LHCN-M2 (cell line): ENCODE measurements at regions not wholly inside any gene's neighbourhood (a gene's known extent, or its start where the extent isn't known, plus 50 kb on each side); places are given as distances from the start of the nearest gene placed in this dataset.

ENCODE experiments used
- DNase-seq: peaks from one replicate; pipeline ENCODE4 v3.0.0-alpha.2; 2012; ENCODE audit warnings: low read depth

DNA sequence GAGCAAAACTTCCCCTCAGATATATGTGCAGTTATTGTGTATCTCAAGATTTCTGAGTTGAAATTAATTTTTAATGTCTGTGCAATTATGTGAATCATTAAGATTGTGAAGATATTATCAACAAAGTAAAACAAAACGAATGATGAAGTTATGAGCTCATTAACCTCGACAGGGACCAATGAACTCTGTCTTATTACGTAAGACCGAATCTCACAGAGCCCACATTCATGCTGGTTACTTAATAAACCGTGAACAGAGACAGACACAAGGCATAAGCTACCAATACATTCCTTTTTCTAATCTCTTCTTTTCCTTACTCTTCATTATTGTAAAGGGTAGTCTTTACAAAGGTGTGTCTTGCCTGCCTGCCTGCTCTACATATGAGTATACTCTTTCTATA lies 568.7 kb downstream of the RPS29 start:
- DNase-seq: no peak

DNA sequence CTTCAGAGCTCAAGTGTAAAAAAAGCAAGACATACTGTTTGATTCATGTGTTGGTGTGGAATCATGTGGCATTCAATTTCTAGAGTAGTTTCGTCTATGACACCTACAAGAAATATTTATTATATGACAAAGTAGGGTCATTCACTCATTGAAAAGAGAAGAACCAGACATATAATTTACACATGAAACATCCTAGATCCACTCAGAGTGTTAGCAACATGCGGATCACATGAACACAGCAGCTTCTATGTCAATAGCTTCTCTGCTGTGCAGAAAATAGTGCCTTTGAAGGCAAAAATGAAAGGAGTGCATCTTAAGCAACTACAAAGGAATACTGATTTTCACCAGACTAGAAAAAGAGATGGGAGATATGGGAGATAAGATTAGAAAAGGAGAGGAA lies 569.8 kb downstream of the RPS29 start:
- DNase-seq: no peak

DNA sequence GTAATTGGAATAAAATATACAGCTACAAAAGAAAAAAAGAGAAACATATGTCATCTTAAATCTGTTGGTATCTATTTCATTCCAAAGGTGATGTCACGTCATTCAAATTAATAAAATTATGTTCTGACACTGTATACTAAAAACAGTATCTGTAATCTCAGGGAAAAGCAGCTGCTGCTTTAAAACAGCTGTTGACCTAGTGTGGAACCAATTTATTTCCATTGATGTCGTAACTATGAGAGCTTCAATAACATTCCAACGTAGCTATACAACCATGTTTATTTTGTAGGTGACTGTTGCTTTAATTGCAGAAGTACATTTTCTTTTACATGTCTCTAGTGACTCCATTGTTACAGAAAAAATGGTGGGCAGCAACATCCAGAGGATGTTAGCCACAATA lies 571.7 kb downstream of the RPS29 start:
- DNase-seq: no peak

DNA sequence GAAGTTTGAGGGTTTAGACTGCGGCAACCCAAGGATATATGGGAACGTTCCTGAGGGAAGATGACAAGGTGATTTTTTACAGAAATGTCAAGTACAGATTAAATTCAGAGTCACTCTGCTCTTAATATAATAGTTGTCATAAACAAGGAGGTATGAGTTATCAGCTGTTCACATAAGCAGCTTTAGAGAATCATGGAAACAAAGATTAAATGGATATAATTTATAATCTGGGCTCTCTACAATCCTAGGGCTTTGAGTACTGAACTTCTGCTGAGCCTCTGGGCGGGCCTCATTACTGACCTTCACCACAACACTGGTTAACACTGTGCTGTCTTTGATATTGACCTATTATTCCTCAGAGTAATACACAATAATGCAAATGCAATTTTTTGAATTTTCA lies 577.8 kb downstream of the RPS29 start:
- DNase-seq: no peak

DNA sequence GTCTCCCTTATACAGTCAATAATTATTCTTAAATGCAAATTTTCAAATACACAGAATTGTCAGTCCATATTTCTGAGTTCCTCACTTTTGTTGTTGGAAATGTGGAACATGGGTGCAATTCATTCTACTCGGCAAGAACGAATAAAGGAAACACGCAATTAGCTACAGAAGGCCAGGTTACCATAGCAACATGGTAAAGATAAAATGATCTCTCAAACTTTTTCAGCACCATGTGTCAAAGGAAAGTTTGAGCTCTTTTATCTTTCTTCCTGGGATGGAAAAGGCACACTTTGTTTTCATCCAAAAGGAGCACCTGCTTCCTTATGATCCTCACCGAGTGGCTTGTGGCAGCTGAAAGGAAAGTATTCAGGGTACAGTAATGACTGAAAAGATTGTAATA lies 595.0 kb downstream of the RPS29 start:
- no peak for DNase-seq

DNA sequence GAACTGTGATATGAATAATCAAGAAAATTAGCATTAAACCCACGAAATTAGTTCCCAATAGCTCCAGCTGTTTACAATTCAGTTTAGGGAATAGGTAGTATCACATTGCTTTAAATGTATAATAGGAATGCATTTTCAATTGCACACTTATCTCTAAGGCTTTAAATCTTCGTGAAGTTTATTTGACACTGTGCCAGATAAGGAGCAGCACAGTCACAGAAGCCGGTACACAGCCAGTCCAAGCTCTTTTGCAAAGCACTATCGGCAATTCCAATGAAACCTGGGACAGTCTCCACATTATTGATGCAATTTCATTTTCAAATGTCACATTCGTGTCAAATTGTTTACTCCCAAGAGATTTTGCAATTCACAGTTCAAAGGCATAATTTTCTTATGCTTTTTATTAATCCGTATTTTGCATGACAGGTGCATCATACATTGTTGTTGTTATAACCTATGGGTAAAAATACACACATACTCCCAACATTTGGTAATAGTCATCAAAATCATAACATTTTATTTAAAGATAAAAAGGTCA lies 602.8 kb downstream of the RPS29 start:
- no peak for DNase-seq

DNA sequence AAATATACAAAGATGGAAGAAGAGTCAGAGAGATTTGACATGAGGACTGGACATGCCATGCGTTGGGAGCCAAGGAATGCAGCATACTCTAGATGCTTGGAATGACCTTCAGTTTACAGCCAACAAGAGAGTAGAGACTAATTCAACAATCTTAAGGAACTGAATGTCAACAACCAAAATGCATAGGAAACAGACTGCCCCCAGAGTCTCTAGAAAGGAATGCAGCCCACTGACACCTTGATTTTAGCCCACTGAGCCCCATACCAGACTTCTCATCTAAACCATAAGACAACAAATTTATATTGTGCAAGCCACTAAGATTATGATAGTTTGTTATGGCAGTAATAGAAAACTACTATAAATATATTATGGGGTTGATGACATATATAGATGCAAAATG lies 611.2 kb downstream of the RPS29 start:
- DNase-seq: no peak

DNA sequence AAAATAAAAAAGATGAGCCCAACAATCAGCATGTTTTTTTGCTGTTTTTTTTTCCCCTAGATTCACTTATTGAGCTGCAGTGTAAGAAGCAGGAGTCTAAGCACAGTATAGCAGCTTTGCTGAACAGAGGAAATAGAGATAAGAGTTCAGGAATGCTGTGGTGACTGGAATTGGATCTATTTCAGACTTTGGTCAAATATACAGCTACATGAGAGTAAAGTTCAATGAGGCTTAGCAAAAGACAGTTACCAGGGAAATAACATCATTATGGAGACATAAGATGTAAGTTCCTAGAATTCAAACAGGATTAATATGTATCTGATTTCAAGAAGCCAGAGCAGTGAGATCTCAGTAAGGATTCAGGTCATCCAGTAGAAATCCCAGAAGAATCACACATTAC lies 613.0 kb downstream of the RPS29 start:
- no peak for DNase-seq

DNA sequence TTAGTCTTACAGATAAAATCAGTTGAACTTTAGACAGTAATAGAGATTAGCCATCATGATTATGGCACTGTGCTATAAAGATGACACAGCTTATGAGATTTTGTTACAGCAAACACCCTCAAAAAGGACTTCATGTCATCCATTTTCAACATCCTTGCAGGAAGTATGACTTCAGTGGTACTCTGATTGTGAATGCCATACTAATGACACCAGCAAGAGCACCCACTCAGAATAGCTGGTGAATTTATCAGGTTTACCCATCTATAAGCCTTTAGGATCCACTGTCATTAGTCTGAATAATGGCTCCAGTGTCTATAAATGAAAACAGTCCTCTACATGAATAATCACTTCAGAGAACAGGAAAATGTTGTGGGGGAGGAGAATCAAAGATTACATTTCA lies 615.2 kb downstream of the RPS29 start:
- DNase-seq: no peak

DNA sequence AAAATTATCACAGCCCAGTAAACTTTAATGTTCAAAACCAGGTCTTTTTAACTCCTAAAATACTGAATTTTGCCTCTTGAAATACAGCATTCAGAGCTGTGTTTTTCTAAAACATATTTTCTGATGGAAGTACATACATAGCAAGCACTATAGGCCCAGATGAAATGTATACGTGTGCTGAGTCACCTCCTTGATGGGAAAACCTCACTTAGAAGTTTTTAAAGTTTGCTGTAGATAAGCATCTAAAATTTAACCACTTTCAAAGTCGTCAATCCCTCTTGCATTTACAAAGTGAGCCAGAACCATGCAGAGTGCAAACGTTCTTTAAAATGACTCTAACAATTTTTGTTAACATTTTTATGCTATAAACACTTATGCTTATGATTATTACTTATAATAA lies 618.8 kb downstream of the RPS29 start:
- no peak for DNase-seq

DNA sequence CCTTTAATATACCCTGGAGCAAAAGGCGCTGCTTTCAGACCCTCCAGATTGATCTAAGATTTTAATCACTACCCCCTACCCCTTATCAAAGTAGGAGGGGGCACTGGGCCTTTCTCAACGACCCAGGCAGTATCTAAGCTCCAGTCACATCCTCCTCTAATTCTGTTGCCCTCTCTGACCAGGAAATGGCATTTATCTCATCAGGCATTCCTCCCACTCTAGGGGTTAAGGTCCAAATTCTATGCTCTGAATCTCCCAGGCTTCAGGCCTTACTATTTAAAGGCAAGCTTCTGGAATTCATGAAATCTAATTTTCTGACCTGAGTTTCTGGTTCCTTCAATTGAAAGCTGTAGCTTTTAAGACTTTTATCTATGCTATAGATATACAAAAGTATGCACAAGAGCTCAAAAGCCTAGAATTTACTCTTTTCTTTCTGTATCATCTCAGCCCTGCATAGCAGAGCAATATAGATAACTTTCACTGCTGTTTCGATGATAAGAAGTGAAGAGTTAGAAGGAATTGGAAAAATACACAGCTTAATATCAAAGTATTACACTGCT lies 622.9 kb downstream of the RPS29 start:
- no peak for DNase-seq

DNA sequence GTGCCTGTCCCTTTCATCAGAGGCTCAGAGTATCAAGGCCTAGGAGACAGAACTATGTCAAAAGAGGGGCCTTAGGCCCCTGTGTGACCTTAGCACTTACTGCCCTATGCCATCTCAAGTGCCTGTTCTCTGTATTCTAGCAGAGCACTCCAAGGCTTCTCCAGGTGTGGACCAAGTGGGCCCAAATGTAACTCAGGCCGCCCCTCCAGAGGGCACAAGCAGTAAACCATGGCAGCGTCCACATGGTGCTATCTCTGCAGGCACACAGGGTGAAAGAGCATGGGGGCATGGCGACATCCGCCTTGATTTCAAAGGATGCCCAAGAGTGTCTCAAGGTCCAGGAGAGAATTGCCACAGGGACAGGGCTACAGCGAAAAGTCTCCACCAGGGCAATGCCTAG lies 628.7 kb downstream of the RPS29 start:
- DNase-seq: no peak

DNA sequence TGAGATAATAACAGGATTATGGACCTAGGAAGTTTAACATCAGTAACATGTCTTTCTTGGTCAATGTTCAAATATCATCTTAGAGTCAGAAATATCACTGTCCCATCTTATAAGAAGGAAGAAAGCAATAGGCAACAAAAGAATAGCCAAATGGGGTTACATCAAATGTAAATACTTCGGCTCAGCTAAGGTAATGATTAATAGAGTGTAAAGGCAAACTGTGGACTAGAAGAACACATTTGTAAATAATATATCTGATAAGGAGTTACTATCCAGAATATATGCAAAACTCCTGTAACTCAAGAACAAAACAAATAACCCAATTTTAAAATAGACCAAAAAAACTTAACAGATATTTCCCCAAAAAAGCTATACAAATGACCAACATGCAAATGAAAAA lies 630.3 kb downstream of the RPS29 start:
- no peak for DNase-seq

DNA sequence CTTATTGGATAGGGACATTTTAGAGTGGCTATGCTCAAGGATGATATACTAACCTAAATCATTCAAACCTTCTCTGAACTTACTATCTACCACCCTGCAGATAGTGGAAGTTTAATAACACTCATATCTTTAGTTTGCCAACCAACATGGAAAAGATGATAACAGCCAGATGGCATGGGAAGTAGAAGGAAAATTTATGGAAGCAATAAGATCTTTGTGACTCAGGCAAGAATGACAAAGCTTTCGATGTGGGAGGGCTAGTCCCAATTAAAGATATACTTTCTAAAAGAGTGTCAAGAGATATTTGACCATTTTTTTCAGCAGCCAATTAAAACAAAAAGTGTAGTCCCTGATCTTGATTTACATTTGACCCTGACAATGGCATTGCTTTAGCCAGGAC lies 631.7 kb downstream of the RPS29 start:
- DNase-seq: no peak

DNA sequence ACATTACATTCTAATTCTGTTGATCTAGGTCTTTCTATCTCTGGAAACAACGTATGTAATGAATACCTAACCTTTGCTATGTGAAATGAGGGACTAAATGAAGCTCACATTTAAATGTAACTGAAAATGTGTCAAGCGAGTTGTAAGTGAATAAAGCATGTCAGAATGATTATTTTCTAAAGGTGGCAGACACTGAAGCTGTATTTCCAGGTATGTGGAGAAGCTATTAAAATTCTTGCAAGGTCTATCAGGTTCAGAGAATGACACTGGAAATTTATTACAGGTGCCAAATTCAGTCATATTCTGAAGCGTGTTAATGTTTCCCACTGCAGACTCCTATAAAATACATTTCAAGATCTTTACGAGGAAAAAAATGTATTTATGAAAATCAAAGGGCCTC lies 641.4 kb downstream of the RPS29 start:
- no peak for DNase-seq

DNA sequence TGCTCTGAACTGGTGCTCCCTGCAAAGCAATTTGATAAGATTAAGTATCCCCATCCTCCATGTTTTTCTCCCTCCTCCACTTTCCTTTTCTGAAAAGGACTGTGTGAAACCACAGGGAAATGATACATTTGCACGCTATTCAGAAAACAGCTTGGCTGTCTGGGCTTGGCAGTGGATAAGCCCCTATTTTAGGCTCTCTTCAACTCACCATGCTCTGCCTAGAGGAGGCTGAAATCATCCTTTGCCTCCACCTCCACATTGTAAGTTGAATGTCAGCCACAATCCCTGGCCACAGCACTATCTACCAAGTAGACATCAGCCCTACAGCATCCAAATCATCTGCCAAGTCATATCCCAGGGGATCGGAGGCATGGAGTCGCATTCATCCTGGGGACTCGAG lies 642.3 kb downstream of the RPS29 start:
- DNase-seq: no peak

DNA sequence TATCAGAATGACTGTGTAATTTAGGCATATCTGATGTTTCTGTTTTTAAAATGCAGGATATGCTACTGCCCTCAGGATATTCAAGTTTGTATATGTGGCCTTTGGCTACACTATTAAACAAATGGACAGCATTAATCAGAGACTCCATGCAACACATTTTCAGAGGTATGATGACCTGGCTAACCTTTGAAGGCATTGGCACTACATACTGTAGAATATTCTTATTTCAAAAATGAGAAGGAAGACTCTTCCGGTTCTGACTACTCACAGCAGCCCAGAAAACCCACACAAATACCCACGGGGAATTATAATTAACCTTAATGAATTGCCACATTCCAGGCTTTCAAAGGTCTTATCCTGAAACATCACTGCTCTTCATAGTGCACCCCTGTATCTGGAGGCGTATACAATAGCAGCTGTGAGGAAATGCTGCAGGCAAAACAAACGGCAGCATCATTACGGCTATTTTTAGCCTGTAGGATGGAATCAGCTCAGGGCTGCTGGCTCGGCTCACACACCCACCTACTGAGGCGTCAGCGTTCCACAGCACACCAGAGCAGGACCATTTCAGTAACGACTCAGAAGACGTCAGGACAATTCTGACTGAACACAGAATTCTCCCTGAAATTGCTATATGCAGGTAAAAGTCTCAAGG lies 648.5 kb downstream of the RPS29 start:
- no peak for DNase-seq

DNA sequence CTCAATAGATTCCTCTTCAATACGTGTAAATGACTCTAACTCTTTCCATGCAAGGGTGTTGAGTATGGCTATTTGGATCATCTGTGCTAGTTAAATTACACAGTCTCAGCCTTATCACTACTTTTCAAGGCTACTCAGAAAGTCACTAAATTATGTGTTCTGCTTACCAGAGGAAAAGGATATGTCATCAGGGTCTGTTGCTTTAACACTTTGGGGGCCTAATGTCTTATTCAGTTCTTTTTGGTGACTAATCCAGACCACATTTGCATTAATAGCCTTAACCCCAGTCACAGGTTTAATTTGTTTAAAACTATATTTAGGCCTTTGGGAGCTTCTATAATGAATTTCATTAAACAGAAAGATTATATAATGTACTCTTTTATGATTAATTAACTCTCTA lies 649.3 kb downstream of the RPS29 start:
- DNase-seq: no peak

DNA sequence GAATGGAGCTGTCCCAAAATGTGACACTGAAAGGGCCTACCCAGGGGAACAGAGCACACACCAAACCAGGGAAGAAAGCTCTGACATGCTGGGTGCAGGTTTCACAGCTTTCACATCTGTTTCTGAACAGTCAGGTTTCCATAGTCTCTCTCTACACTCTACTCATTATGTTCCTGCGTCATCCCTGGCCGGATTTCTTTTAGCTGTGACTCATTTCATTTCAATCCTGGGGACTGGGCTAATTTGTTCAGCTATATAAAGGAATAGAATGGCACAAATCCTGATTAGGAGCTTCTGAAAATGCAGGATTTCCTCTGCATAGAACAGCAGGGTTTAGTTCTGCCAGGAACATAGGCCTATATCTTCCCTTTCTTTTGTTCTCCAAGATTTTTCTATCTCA lies 649.8 kb downstream of the RPS29 start:
- DNase-seq: no peak

DNA sequence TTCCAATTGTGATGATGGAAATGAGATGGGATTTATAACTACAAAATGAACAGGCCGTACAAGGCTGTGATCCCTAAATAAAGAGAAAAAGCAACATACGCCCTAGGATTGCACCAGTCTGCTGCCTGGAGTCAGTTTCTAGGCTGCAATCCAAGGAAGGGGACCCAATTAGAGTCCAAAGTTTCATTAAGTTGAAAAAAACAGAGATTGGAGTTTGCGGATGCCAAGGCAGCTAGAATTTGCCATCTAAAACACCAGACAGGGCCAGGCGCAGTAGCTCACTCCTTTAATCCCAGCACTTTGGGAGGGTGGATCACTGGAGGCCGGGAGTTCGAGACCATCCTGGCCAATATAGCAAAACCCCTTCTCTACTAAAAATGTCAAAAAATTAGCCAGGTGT lies 661.0 kb downstream of the RPS29 start:
- no peak for DNase-seq

DNA sequence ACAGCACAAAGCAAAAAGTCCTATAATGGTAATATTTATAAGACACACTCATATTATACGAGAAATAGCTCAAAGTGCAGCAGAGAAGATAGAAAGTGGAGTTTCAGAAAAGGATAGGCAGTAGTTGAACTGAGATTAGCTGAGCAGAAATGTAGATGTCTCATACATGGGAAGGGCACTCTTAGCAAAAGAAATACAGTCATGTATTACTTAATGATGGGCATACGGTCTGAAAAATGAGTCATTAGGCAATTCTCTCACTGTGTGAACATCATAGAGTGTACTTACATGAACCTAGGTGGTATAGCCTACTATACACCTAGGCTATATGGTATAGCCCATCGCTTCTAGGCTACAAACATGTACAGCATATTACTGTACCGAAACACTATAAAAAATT lies 671.3 kb downstream of the RPS29 start:
- DNase-seq: no peak

DNA sequence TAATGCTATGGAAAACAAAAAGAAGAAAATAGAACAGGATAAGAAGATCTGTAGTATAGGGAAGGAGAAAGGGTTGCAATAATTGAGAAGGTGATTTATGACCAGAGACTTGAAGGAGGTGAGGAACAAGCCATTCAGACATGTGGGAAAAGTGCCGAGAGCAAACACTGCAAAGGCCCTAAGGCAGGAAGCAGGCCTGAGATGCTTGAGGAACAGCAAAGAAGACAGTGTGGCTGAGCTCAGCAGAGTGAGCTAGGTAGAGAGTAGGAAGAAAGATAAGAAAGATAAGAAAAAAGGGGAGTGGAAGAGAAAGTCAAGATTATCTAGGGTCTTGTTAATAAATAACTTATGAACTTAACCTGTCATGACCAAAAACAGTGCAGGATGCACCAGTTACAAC lies 671.8 kb downstream of the RPS29 start:
- DNase-seq: no peak

DNA sequence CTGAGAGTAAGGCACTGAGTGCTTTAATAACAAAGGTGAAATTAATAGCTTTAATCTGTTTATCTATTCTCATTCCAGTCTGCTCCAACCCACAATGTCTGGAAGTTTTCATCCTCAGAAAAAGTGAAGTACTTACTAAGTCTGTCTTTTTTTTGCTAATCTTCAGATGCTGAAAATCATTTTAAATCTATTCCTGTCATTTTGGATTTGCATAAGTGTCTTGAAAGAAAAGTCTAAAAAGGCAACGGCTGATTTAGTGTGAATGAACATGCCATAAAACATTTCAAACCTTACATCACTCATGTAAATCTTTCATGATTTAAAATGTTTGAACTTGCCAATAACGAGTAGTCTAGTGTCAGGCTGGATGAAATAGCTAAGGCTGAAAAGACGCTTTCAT lies 685.6 kb downstream of the RPS29 start:
- DNase-seq: no peak

DNA sequence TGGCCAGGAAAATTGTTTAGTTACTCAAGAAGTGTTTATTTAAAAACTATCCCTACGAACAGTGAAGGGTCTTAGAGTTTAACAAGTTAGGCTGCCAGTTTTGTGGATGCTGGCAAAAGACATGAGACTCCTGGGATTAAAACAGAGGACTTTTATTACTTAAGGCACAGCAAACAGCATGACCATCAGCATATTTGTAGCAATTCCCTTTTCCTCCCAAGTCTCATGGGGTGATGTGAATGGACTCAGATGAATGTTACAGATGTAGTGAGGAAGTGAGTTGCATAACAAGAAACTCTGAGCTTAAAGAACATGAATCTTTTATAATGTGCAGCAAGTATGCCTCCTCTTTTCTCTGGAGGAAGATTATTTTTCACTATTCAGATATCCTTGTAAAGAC lies 695.8 kb downstream of the RPS29 start:
- no peak for DNase-seq
